Endodermal cell (in vitro differentiated cells): ENCODE measurements at regions not wholly inside any gene's neighbourhood (a gene's known extent, or its start where the extent isn't known, plus 50 kb on each side); places are given as distances from the start of the nearest gene placed in this dataset.
A peak's percentile ranks its signal among the peaks of the same experiment; 100 is the strongest.
"Not testable (repeated sequence)": the region's sequence is repeated elsewhere in the genome, so short reads cannot be mapped to it uniquely, and the experiment has no call there.

Experiments
- DNase-seq: peaks from one replicate; pipeline ENCODE4 v3.0.0-alpha.2; 2017
- H3K27ac ChIP-seq: 2 replicates; pipeline ENCODE4 v1.5.1; 2013; ENCODE audit warnings: mild to moderate bottlenecking, low read depth, low read length, moderate library complexity
- H3K27me3 ChIP-seq: 2 replicates; pipeline ENCODE4 v1.6.1; 2013; ENCODE audit warnings: mild to moderate bottlenecking, low read length, moderate library complexity; ENCODE audit not compliant: insufficient read depth, control insufficient read depth, poor library complexity, severe bottlenecking
- H3K36me3 ChIP-seq: 2 replicates; pipeline ENCODE4 v1.7.0; 2013; ENCODE audit warnings: mild to moderate bottlenecking, low read length, moderate library complexity; ENCODE audit not compliant: control insufficient read depth, insufficient read depth
- H3K4me1 ChIP-seq: one replicate; pipeline ENCODE4 v1.7.0; 2013; ENCODE audit warnings: low read length; ENCODE audit not compliant: control insufficient read depth, insufficient read depth
- H3K4me3 ChIP-seq: 2 replicates; pipeline ENCODE4 v1.5.1; 2013; ENCODE audit warnings: mild to moderate bottlenecking, low read length, moderate library complexity
- H3K9ac ChIP-seq: 2 replicates; pipeline ENCODE4 v1.6.1; 2013; ENCODE audit warnings: mild to moderate bottlenecking, low read length, moderate library complexity; ENCODE audit not compliant: poor library complexity, severe bottlenecking; ENCODE audit errors: extremely low read depth
- H3K9me3 ChIP-seq: 2 replicates; pipeline ENCODE4 v1.6.1; 2013; ENCODE audit warnings: mild to moderate bottlenecking, low read length, moderate library complexity; ENCODE audit not compliant: control insufficient read depth
- H3K27ac Mint-ChIP-seq: 2 replicates; pipeline ENCODE4 v1.8.0; 2020; ENCODE audit warnings: mixed read lengths
- H3K27me3 Mint-ChIP-seq: 2 replicates; pipeline ENCODE4 v1.8.0; 2021; ENCODE audit warnings: mild to moderate bottlenecking, mixed read lengths; ENCODE audit not compliant: insufficient read depth
- H3K36me3 Mint-ChIP-seq: 2 replicates; pipeline ENCODE4 v1.8.0; 2020; ENCODE audit warnings: low read depth, mixed read lengths
- H3K4me1 Mint-ChIP-seq: 2 replicates; pipeline ENCODE4 v1.8.0; 2020; ENCODE audit warnings: mixed read lengths
- H3K4me3 Mint-ChIP-seq: 2 replicates; pipeline ENCODE4 v1.8.0; 2020; ENCODE audit warnings: mild to moderate bottlenecking, moderate library complexity, mixed read lengths
- H3K9me3 Mint-ChIP-seq: 2 replicates; pipeline ENCODE4 v1.8.0; 2020; ENCODE audit warnings: mild to moderate bottlenecking, mixed read lengths
- CTCF ChIP-seq: fragments of 200-600 bp; sonication (generic); conservative IDR thresholded peaks from 2 replicates; pipeline ENCODE4 v1.5.0; 2021; ENCODE audit warnings: antibody characterized with exemption, mild to moderate bottlenecking
- whole genome bisulfite sequencing, 2 experiments: methylation state at CpG; one replicate each; pipeline versions ENCODE4 v1.1.5 to v1.1.7; 2013; ENCODE audit warnings: missing lambda C conversion rate in 2 of 2, mixed read lengths in 1 of 2; ENCODE audit not compliant: insufficient coverage in 1 of 2, insufficient read length in 1 of 2; 5-methylcytosine and 5-hydroxymethylcytosine counted together

DNA sequence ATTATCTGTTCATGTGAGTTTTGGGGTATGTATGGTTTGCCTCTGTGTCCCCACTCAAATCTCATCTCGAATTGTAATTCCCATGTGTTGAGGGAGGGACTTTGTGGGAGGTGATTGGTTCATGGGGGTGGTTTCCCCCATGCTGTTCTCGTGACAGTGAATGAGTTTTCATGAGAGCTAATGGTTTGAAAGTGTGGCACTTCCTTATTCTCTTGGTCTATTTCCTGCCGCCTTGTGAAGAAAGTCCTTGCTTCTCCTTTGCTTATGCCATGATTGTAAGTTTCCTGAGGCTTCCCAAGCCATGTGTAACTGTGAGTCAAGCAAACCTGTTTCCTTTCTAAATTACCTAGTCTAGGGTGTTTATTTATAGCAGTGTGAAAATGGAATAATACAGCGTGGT is 128.1 kb upstream of the HS3ST4 start:
- no peak for TF ChIP-seq CTCF
- 92 to 94% methylated on average over 3 to 4 of the region's 4 CpGs for WGBS, 2 experiments
- no peaks in the 10 kb centered on the region for H3K27me3 Mint-ChIP-seq

DNA sequence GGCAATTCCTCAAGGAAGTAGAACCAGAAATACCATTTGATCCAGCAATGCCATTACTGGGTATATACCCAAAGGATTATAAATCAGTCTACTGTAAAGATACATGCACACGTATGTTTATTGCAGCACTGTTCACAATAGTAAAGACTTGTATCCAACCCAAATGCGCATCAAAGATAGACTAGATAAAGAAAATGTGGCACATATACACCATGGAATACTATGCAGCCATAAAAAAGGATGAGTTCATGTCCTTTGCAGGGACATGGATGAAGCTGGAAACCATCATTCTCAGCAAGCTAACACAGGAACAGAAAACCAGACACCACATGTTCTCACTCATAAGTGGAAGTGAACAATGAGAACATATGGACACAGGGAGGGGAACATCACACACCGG is 130.0 kb upstream of the HS3ST4 start:
- H3K27ac ChIP-seq, H3K27me3 Mint-ChIP-seq, H3K9ac ChIP-seq, H3K36me3 Mint-ChIP-seq, H3K27me3 ChIP-seq, H3K27ac Mint-ChIP-seq, H3K4me3 ChIP-seq, H3K4me3 Mint-ChIP-seq, H3K36me3 ChIP-seq, DNase-seq: not testable (repeated sequence)
- Mint-ChIP-seq H3K4me1 (peaks cover 18% of the 10 kb centered on the region), H3K9me3 (peaks cover 29% of the 10 kb centered on the region)
- H3K9me3 ChIP-seq: peaks cover 15% of the 10 kb centered on the region
- WGBS, 2 experiments: 91 to 98% methylated on average over 1 to 3 of the region's 3 CpGs
- peaks cover 11% of the 10 kb centered on the region for H3K4me1 ChIP-seq

More for the DNA sequence above, 128.1 kb upstream of the HS3ST4 start:
- Histone ChIP-seq H3K9me3 (peaks cover 18% of the 10 kb centered on the region), H3K36me3 (no peaks in the 10 kb centered on the region), H3K27ac (no peak overlapping the region), H3K4me1 (peaks cover 11% of the 10 kb centered on the region), H3K4me3 (no peak overlapping the region), H3K27me3 (no peaks in the 10 kb centered on the region), H3K9ac (no peak overlapping the region)
- peaks cover 18% of the 10 kb centered on the region for H3K4me1 Mint-ChIP-seq
- no peak overlapping the region for H3K4me3 Mint-ChIP-seq
- H3K36me3 Mint-ChIP-seq: no peaks in the 10 kb centered on the region
- no peak overlapping the region for H3K27ac Mint-ChIP-seq
- no peak for DNase-seq
- peaks cover 31% of the 10 kb centered on the region for H3K9me3 Mint-ChIP-seq

DNA sequence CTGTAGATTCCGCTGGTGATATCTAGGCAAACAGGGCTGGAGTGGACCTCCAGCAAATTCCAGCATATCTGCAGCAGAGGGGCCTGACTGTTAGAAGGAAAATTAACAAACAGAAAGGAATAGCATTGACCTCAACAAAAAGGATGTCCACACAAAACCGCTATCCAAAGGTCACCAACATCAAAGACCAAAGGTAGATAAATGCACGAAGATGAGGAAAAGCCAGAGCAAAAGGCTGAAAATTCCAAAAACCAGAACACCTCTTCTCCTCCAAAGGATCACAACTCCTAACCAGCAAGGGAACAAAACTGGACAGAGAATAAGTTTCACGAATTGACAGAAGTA is 134.8 kb upstream of the HS3ST4 start:
- H3K27ac ChIP-seq, H3K36me3 Mint-ChIP-seq, H3K27ac Mint-ChIP-seq, H3K4me3 Mint-ChIP-seq, H3K4me3 ChIP-seq, H3K4me1 ChIP-seq, H3K27me3 Mint-ChIP-seq, DNase-seq, H3K4me1 Mint-ChIP-seq, H3K9ac ChIP-seq, H3K27me3 ChIP-seq, H3K36me3 ChIP-seq: not testable (repeated sequence)
- 90 to 94% methylated on average over 4 of the region's 4 CpGs for WGBS, 2 experiments
- peaks cover 28% of the 10 kb centered on the region for H3K9me3 ChIP-seq
- H3K9me3 Mint-ChIP-seq: peaks cover 31% of the 10 kb centered on the region

DNA sequence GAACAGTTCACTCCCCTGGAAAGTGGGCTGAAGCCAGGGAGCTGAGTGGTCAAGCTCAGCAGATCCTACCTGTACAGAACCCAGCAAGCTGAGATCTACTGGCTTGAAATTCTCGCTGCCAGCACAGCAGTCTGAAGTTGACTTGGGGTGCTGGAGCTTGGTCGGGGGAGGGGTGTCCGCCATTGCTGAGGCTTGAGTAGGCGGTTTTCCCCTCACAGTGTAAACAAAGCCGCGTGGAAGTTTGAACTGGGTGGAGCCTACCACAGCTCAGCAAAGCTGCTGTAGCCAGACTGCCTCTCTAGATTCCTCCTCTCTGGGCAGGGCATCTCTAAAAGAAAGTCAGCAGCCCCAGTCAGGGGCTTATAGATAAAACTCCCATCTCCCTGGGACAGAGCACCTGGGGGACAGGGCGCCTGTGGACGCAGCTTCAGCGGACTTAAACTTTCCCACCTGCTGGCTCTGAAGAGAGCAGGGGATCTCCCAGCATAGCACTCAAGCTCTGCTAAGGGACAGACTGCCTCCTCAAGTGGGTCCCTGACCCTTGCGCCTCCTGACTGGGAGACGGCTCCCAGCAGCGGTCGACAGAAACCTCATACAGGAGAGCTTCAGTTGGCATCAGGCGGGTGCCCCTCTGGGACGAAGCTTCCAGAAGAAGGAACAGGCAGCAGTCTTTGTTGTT is 135.3 kb upstream of the HS3ST4 start:
- H3K27me3 ChIP-seq, H3K27ac Mint-ChIP-seq, H3K4me1 ChIP-seq, H3K27ac ChIP-seq, H3K4me3 ChIP-seq, H3K27me3 Mint-ChIP-seq, H3K9ac ChIP-seq, H3K4me1 Mint-ChIP-seq, H3K36me3 ChIP-seq, H3K36me3 Mint-ChIP-seq, H3K4me3 Mint-ChIP-seq: not testable (repeated sequence)
- H3K9me3 Mint-ChIP-seq: peaks cover 26% of the 10 kb centered on the region
- WGBS, 2 experiments: 86 to 88% methylated on average over 12 to 15 of the region's 15 CpGs
- peak; percentile 49 for DNase-seq
- H3K9me3 ChIP-seq: peaks cover 23% of the 10 kb centered on the region
